ENCODE measurements at regions not wholly inside any gene's neighbourhood (a gene's known extent, or its start where the extent isn't known, plus 50 kb on each side); places are given as distances from the start of the nearest gene placed in this dataset.

DNA sequence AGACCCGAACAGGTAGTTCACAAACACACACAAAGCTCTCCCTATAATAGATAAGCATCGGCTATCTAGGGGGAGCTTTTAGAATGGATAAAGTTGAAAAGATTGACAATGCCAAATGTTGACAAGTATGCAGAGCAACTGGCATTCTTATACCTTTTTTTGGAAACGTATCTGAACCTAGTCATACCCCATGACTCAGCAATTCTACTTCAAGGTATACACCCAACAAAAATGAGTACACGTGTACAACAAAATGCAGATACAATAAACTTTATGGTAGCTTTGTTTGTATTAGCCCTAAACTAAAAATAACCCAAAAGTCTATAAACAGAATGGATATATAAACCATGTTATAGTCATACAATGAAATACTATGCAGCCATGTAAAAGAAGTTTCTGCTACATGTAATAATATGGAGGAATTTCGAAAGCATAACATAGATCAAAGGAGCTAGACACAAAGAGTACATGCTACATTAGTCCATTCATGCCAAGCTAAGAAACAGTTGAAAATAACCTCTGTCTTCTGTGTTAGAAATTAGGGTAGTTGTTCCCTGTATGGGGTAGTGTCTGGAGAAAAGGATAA is 718.5 kb upstream of the ZNF608 start:
- no peaks in the 10 kb centered on the region for H3K27me3 Mint-ChIP-seq (ENCODE audit: insufficient read depth)
- H3K4me1 Mint-ChIP-seq, result peaks cover 28% of the 10 kb centered on the region
- WGBS, 2 experiments (ENCODE audit: insufficient coverage in 1 of 2, insufficient read length in 1 of 2), result 90 to 96% methylated on average over 2 to 5 of the region's 5 CpGs
- Histone ChIP-seq H3K27ac (ENCODE audit: low read depth, low read length) (no peak overlapping the region), H3K4me1 (ENCODE audit: control insufficient read depth, insufficient read depth, low read length) (peaks cover 6% of the 10 kb centered on the region), H3K9me3 (ENCODE audit: control insufficient read depth, low read length) (peaks cover 7% of the 10 kb centered on the region), H3K4me3 (ENCODE audit: low read length) (no peak overlapping the region), H3K27me3 (ENCODE audit: control insufficient read depth, insufficient read depth, low read length, poor library complexity, severe bottlenecking) (no peaks in the 10 kb centered on the region), H3K36me3 (ENCODE audit: control insufficient read depth, insufficient read depth, low read length) (no peaks in the 10 kb centered on the region), H3K9ac (ENCODE audit: extremely low read depth, low read length, poor library complexity, severe bottlenecking) (no peak overlapping the region)
- H3K4me3 Mint-ChIP-seq, result no peak overlapping the region
- H3K9me3 Mint-ChIP-seq, result peaks cover 2% of the 10 kb centered on the region
- no peak overlapping the region for H3K27ac Mint-ChIP-seq
- TF ChIP-seq, protein P1, sequence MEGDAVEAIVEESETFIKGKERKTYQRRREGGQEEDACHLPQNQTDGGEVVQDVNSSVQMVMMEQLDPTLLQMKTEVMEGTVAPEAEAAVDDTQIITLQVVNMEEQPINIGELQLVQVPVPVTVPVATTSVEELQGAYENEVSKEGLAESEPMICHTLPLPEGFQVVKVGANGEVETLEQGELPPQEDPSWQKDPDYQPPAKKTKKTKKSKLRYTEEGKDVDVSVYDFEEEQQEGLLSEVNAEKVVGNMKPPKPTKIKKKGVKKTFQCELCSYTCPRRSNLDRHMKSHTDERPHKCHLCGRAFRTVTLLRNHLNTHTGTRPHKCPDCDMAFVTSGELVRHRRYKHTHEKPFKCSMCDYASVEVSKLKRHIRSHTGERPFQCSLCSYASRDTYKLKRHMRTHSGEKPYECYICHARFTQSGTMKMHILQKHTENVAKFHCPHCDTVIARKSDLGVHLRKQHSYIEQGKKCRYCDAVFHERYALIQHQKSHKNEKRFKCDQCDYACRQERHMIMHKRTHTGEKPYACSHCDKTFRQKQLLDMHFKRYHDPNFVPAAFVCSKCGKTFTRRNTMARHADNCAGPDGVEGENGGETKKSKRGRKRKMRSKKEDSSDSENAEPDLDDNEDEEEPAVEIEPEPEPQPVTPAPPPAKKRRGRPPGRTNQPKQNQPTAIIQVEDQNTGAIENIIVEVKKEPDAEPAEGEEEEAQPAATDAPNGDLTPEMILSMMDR (conservative IDR thresholded peaks at IDR 0.05), result no peak
- no peak for DNase-seq
- no peaks in the 10 kb centered on the region for H3K36me3 Mint-ChIP-seq (ENCODE audit: low read depth)

DNA sequence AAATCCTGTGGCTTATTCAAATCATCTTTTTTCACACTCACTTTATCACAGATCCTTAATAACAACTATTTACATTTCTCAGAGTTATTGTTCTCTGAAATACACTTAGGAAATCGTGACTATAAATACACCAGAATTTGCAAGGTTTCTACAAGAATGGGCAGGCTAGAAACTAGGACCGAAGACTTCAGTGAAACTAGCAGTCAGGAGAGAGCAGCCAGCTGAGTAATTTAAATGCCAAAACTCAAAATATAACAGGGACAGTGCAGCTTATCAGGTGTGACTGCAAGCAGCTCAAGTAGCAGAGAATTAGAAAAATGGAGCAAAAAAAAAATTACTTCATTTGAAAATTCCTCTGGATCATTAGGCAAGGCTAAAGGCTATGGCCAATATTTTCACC is 719.3 kb upstream of the ZNF608 start:
- Mint-ChIP-seq H3K4me3 (no peak overlapping the region), H3K27me3 (ENCODE audit: insufficient read depth) (no peaks in the 10 kb centered on the region), H3K36me3 (ENCODE audit: low read depth) (no peaks in the 10 kb centered on the region), H3K27ac (no peak overlapping the region), H3K9me3 (peaks cover 2% of the 10 kb centered on the region), H3K4me1 (peaks cover 29% of the 10 kb centered on the region)
- H3K4me3 ChIP-seq (ENCODE audit: low read length), result no peak overlapping the region
- WGBS, 2 experiments (ENCODE audit: insufficient coverage in 1 of 2, insufficient read length in 1 of 2), result 89% methylated on average over 2 of the region's 2 CpGs; no CpG with 5 or more reads in 1 of the 2 experiments
- TF ChIP-seq, protein P1 (conservative IDR thresholded peaks at IDR 0.05), result no peak
- H3K9me3 ChIP-seq (ENCODE audit: control insufficient read depth, low read length), result peaks cover 7% of the 10 kb centered on the region
- H3K27ac ChIP-seq (ENCODE audit: low read depth, low read length), result no peak overlapping the region
- no peak overlapping the region for H3K9ac ChIP-seq (ENCODE audit: extremely low read depth, low read length, poor library complexity, severe bottlenecking)
- no peak for DNase-seq
- peaks cover 6% of the 10 kb centered on the region for H3K4me1 ChIP-seq (ENCODE audit: control insufficient read depth, insufficient read depth, low read length)
- H3K36me3 ChIP-seq (ENCODE audit: control insufficient read depth, insufficient read depth, low read length), result no peaks in the 10 kb centered on the region
- H3K27me3 ChIP-seq (ENCODE audit: control insufficient read depth, insufficient read depth, low read length, poor library complexity, severe bottlenecking), result no peaks in the 10 kb centered on the region

DNA sequence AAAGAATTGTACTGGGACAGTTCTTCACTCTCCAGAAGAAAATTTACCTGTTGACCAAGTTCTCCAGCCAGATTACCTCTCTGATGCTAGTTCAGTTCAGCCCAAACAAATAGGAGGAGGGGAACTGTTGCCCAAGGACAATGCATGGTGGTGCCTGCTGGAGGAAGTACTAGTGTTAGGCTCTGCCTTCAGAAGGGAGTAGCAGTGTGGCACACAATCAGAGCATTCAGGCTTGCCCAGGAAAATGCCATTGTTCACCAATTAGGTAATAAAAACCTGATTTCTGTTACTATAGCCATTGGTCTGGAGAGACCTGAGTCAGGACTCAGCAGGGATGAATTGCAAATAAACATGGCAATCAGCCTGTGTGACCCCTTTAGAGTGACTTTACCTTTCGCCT is 720.8 kb upstream of the ZNF608 start:
- Histone ChIP-seq H3K27me3 (ENCODE audit: control insufficient read depth, insufficient read depth, low read length, poor library complexity, severe bottlenecking) (no peaks in the 10 kb centered on the region), H3K4me1 (ENCODE audit: control insufficient read depth, insufficient read depth, low read length) (peaks cover 6% of the 10 kb centered on the region), H3K36me3 (ENCODE audit: control insufficient read depth, insufficient read depth, low read length) (no peaks in the 10 kb centered on the region), H3K4me3 (ENCODE audit: low read length) (no peak overlapping the region), H3K27ac (ENCODE audit: low read depth, low read length) (no peak overlapping the region), H3K9ac (ENCODE audit: extremely low read depth, low read length, poor library complexity, severe bottlenecking) (no peak overlapping the region), H3K9me3 (ENCODE audit: control insufficient read depth, low read length) (peaks cover 7% of the 10 kb centered on the region)
- Mint-ChIP-seq H3K27ac (no peak overlapping the region), H3K36me3 (ENCODE audit: low read depth) (no peaks in the 10 kb centered on the region), H3K4me1 (peaks cover 29% of the 10 kb centered on the region), H3K4me3 (no peak overlapping the region), H3K9me3 (peaks cover 2% of the 10 kb centered on the region), H3K27me3 (ENCODE audit: insufficient read depth) (no peaks in the 10 kb centered on the region)
- TF ChIP-seq, protein P1 (conservative IDR thresholded peaks at IDR 0.05), result no peak
- no peak for DNase-seq
- WGBS, 2 experiments (ENCODE audit: insufficient coverage in 1 of 2, insufficient read length in 1 of 2), result 91% methylated on average over 1 of the region's 1 CpG; no CpG with 5 or more reads in 1 of the 2 experiments
